SK-N-SH treated with all-trans-retinoic acid at 6 μM for 48 hours (cell line): ENCODE measurements at regions not wholly inside any gene's neighbourhood (a gene's known extent, or its start where the extent isn't known, plus 50 kb on each side); places are given as distances from the start of the nearest gene placed in this dataset.

Experiments used
- ATAC-seq: fragments of 200-7000 bp; cut with Tn5 transposase; 3 replicates; pipeline ENCODE4 v1.9.1; 2020; ENCODE audit warnings: mild to moderate bottlenecking, moderate library complexity
- ARNTL ChIP-seq: fragments of 450-650 bp; formaldehyde crosslinking; IDR thresholded peaks from 2 replicates; pipeline ENCODE4 v1.5.0; 2020; ENCODE audit warnings: low read depth, mild to moderate bottlenecking, moderate library complexity, borderline replicate concordance
- BACH2 ChIP-seq: fragments of 250-450 bp; sonication (Bioruptor Pico); IDR thresholded peaks from 2 replicates; pipeline ENCODE4 v1.9.0; 2021; ENCODE audit warnings: mild to moderate bottlenecking, borderline replicate concordance
- CSDC2 ChIP-seq: fragments of 250-450 bp; sonication (Bioruptor Pico); IDR thresholded peaks from 2 replicates; pipeline ENCODE4 v1.5.0; 2020; ENCODE audit warnings: mild to moderate bottlenecking, moderate library complexity
- ESRRG ChIP-seq: fragments of 250-450 bp; sonication (Bioruptor Pico); IDR thresholded peaks from 2 replicates; pipeline ENCODE4 v1.6.1; 2021; ENCODE audit warnings: mild to moderate bottlenecking
- GLIS3 ChIP-seq: fragments of 250-450 bp; sonication (Bioruptor Pico); IDR thresholded peaks from 2 replicates; pipeline ENCODE4 v1.5.0; 2020; ENCODE audit warnings: mild to moderate bottlenecking, moderate library complexity
- ISL1 ChIP-seq: fragments of 250-450 bp; sonication (Bioruptor Pico); IDR thresholded peaks from 2 replicates; pipeline ENCODE4 v2.1.2; 2022; ENCODE audit warnings: mild to moderate bottlenecking, moderate library complexity
- OSR1 ChIP-seq: fragments of 250-450 bp; sonication (Bioruptor Pico); IDR thresholded peaks from 2 replicates; pipeline ENCODE4 v1.8.0; 2022; ENCODE audit warnings: moderate library complexity, mild to moderate bottlenecking, inconsistent platforms
- PPARA ChIP-seq: fragments of 250-450 bp; sonication (Bioruptor Pico); IDR thresholded peaks from 2 replicates; pipeline ENCODE4 v1.5.0; 2020; ENCODE audit warnings: mild to moderate bottlenecking, borderline replicate concordance
- RARB ChIP-seq: fragments of 250-450 bp; sonication (Bioruptor Pico); IDR thresholded peaks from 2 replicates; pipeline ENCODE4 v1.8.0; 2021; ENCODE audit warnings: mild to moderate bottlenecking, moderate library complexity
- SNAI2 ChIP-seq: fragments of 250-450 bp; sonication (Bioruptor Pico); IDR thresholded peaks from 2 replicates; pipeline ENCODE4 v1.5.0; 2020; ENCODE audit warnings: mild to moderate bottlenecking, moderate library complexity
- TCF4 ChIP-seq: fragments of 250-450 bp; sonication (Bioruptor Pico); IDR thresholded peaks from 2 replicates; pipeline ENCODE4 v1.8.0; 2021; ENCODE audit warnings: mild to moderate bottlenecking, moderate library complexity, borderline replicate concordance
- TOX ChIP-seq: fragments of 250-450 bp; sonication (Bioruptor Pico); IDR thresholded peaks from 2 replicates; pipeline ENCODE4 v1.8.0; 2021; ENCODE audit warnings: mild to moderate bottlenecking, moderate library complexity, borderline replicate concordance
- ZC3H10 ChIP-seq: fragments of 250-450 bp; sonication (Bioruptor Pico); IDR thresholded peaks from 2 replicates; pipeline ENCODE4 v1.5.1; 2021; ENCODE audit warnings: mild to moderate bottlenecking, moderate library complexity
- ZFP3 ChIP-seq: fragments of 250-450 bp; sonication (Bioruptor Pico); IDR thresholded peaks from 2 replicates; pipeline ENCODE4 v1.5.0; 2020; ENCODE audit warnings: mild to moderate bottlenecking, moderate library complexity
- ZFP30 ChIP-seq: fragments of 450-650 bp; formaldehyde crosslinking; IDR thresholded peaks from 2 replicates; pipeline ENCODE4 v1.5.0; 2022; ENCODE audit warnings: mild to moderate bottlenecking, moderate library complexity
- ZNF565 ChIP-seq: fragments of 450-650 bp; formaldehyde crosslinking; conservative IDR thresholded peaks from 2 replicates; pipeline ENCODE4 v1.5.0; 2020; ENCODE audit warnings: low read depth, mild to moderate bottlenecking, moderate library complexity
- ZNF70 ChIP-seq: fragments of 450-650 bp; formaldehyde crosslinking; IDR thresholded peaks from 2 replicates; pipeline ENCODE4 v1.5.0; 2020; ENCODE audit warnings: mild to moderate bottlenecking, moderate library complexity
- ZNF8 ChIP-seq: fragments of 450-650 bp; formaldehyde crosslinking; IDR thresholded peaks from 2 replicates; pipeline ENCODE4 v1.5.0; 2020; ENCODE audit warnings: mild to moderate bottlenecking, moderate library complexity
- TF ChIP-seq, protein P1 (sequence below): fragments of 250-450 bp; sonication (Bioruptor Pico); IDR thresholded peaks from 2 replicates; pipeline ENCODE4 v1.8.0; 2020; ENCODE audit warnings: mild to moderate bottlenecking, moderate library complexity, borderline replicate concordance
- TF ChIP-seq, protein P2 (sequence below): fragments of 250-450 bp; sonication (Bioruptor Pico); IDR thresholded peaks from 2 replicates; pipeline ENCODE4 v1.5.1; 2021; ENCODE audit warnings: mild to moderate bottlenecking, moderate library complexity
- TF ChIP-seq, protein P3 (sequence below): fragments of 250-450 bp; sonication (Bioruptor Pico); IDR thresholded peaks from 2 replicates; pipeline ENCODE4 v1.8.0; 2021; ENCODE audit warnings: low read depth, mild to moderate bottlenecking, moderate library complexity, borderline replicate concordance
- TF ChIP-seq, protein P4 (sequence below): fragments of 250-450 bp; sonication (Bioruptor Pico); IDR thresholded peaks from 2 replicates; pipeline ENCODE4 v1.5.1; 2020; ENCODE audit warnings: low read depth, mild to moderate bottlenecking, moderate library complexity
- TF ChIP-seq, protein P5 (sequence below): fragments of 250-450 bp; sonication (Bioruptor Pico); IDR thresholded peaks from 2 replicates; pipeline ENCODE4 v1.5.0; 2020; ENCODE audit warnings: mild to moderate bottlenecking, moderate library complexity

DNA sequence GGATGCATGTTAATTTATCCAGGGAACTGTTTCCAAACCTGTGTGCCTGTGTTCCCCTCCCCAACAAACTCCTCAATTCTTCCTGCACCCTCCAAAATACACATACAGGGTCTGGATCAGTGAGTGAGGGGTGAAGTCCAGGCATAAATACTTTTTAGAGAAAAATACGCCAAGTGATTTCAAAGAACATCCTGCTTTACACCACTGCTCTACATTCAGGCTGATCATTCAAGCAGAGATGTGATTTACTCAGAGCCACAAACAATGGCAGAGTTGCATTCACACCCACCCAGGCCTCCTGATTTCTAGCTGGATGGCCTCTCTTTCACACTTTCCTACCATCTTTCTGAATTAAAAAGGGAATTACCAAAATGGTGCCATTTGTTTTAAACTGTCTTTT lies 289.5 kb upstream of the SLC14A2 start:
- ATAC-seq, result no peak
- TF ChIP-seq CSDC2 (CRISPR knock-in tag) (no peak), ZFP30 (CRISPR knock-in tag) (no peak), SNAI2 (CRISPR knock-in tag) (no peak), ZNF565 (CRISPR knock-in tag) (no peak)

DNA sequence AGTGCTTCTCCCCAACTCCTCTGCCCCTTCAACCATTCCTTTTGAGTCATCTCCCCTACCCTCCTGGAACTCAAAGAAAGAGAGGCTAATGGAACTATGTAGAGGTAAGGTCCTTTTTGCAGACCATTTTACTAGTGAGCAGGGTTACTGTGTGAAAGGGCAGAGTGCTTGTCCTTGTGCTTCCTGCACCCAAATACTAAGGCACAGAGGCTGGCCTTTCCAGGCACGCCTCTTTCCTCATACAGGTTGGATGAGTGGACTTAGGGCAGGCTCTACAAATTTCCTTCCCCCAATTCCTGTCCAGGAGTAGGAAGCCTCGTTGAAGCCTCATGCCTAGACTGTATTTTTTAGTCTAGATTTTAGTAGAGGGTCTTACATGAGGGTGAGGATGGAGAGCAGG lies 288.8 kb upstream of the SLC14A2 start:
- TF ChIP-seq SNAI2 (CRISPR knock-in tag) (no peak), RARB (no peak), ZNF565 (CRISPR knock-in tag) (no peak), ISL1 (CRISPR knock-in tag) (no peak), CSDC2 (CRISPR knock-in tag) (no peak), ARNTL (CRISPR knock-in tag) (no peak)
- ATAC-seq, result no peak

DNA sequence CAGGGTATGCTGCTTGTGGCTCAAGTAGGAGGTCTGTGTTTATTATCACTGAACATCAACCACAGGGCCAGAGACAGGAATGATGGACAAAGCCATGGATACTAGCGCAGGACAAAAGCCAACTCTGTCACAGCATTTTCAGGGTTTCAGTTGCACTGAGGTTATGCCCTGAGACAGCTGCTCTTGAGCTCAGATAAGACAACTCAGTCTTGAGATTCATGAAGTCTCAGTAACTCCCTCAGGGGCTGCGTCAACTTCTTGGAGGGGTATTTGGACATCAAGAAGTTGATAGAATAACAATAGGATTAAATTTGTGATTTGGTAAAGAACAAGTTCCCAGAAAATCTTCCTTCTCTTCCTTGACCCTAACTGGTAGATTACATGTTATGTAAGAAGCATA lies 287.0 kb upstream of the SLC14A2 start:
- no peak for ATAC-seq
- TF ChIP-seq ZFP3 (CRISPR knock-in tag) (no peak), OSR1 (CRISPR knock-in tag) (no peak), ZC3H10 (CRISPR knock-in tag) (no peak), BACH2 (CRISPR knock-in tag) (no peak), ZNF70 (CRISPR knock-in tag) (no peak), RARB (no peak), ESRRG (CRISPR knock-in tag) (no peak), ZNF8 (CRISPR knock-in tag) (no peak), CSDC2 (CRISPR knock-in tag) (no peak), ARNTL (CRISPR knock-in tag) (no peak), TCF4 (CRISPR knock-in tag) (no peak), PPARA (CRISPR knock-in tag) (no peak), ISL1 (CRISPR knock-in tag) (no peak), TOX (CRISPR knock-in tag) (no peak), GLIS3 (no peak)
- TF ChIP-seq, protein P1, sequence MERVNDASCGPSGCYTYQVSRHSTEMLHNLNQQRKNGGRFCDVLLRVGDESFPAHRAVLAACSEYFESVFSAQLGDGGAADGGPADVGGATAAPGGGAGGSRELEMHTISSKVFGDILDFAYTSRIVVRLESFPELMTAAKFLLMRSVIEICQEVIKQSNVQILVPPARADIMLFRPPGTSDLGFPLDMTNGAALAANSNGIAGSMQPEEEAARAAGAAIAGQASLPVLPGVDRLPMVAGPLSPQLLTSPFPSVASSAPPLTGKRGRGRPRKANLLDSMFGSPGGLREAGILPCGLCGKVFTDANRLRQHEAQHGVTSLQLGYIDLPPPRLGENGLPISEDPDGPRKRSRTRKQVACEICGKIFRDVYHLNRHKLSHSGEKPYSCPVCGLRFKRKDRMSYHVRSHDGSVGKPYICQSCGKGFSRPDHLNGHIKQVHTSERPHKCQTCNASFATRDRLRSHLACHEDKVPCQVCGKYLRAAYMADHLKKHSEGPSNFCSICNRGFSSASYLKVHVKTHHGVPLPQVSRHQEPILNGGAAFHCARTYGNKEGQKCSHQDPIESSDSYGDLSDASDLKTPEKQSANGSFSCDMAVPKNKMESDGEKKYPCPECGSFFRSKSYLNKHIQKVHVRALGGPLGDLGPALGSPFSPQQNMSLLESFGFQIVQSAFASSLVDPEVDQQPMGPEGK, result no peak
- TF ChIP-seq, protein P2, sequence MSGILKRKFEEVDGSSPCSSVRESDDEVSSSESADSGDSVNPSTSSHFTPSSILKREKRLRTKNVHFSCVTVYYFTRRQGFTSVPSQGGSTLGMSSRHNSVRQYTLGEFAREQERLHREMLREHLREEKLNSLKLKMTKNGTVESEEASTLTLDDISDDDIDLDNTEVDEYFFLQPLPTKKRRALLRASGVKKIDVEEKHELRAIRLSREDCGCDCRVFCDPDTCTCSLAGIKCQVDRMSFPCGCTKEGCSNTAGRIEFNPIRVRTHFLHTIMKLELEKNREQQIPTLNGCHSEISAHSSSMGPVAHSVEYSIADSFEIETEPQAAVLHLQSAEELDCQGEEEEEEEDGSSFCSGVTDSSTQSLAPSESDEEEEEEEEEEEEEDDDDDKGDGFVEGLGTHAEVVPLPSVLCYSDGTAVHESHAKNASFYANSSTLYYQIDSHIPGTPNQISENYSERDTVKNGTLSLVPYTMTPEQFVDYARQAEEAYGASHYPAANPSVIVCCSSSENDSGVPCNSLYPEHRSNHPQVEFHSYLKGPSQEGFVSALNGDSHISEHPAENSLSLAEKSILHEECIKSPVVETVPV, result no peak
- TF ChIP-seq, protein P3, sequence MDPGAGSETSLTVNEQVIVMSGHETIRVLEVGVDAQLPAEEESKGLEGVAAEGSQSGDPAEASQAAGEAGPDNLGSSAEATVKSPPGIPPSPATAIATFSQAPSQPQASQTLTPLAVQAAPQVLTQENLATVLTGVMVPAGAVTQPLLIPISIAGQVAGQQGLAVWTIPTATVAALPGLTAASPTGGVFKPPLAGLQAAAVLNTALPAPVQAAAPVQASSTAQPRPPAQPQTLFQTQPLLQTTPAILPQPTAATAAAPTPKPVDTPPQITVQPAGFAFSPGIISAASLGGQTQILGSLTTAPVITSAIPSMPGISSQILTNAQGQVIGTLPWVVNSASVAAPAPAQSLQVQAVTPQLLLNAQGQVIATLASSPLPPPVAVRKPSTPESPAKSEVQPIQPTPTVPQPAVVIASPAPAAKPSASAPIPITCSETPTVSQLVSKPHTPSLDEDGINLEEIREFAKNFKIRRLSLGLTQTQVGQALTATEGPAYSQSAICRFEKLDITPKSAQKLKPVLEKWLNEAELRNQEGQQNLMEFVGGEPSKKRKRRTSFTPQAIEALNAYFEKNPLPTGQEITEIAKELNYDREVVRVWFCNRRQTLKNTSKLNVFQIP (CRISPR knock-in tag), result no peak
- TF ChIP-seq, protein P4, sequence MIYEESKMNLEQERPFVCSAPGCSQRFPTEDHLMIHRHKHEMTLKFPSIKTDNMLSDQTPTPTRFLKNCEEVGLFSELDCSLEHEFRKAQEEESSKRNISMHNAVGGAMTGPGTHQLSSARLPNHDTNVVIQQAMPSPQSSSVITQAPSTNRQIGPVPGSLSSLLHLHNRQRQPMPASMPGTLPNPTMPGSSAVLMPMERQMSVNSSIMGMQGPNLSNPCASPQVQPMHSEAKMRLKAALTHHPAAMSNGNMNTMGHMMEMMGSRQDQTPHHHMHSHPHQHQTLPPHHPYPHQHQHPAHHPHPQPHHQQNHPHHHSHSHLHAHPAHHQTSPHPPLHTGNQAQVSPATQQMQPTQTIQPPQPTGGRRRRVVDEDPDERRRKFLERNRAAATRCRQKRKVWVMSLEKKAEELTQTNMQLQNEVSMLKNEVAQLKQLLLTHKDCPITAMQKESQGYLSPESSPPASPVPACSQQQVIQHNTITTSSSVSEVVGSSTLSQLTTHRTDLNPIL (CRISPR knock-in tag), result no peak
- TF ChIP-seq, protein P5, sequence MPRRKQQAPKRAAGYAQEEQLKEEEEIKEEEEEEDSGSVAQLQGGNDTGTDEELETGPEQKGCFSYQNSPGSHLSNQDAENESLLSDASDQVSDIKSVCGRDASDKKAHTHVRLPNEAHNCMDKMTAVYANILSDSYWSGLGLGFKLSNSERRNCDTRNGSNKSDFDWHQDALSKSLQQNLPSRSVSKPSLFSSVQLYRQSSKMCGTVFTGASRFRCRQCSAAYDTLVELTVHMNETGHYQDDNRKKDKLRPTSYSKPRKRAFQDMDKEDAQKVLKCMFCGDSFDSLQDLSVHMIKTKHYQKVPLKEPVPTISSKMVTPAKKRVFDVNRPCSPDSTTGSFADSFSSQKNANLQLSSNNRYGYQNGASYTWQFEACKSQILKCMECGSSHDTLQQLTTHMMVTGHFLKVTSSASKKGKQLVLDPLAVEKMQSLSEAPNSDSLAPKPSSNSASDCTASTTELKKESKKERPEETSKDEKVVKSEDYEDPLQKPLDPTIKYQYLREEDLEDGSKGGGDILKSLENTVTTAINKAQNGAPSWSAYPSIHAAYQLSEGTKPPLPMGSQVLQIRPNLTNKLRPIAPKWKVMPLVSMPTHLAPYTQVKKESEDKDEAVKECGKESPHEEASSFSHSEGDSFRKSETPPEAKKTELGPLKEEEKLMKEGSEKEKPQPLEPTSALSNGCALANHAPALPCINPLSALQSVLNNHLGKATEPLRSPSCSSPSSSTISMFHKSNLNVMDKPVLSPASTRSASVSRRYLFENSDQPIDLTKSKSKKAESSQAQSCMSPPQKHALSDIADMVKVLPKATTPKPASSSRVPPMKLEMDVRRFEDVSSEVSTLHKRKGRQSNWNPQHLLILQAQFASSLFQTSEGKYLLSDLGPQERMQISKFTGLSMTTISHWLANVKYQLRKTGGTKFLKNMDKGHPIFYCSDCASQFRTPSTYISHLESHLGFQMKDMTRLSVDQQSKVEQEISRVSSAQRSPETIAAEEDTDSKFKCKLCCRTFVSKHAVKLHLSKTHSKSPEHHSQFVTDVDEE (CRISPR knock-in tag), result no peak
